SH-SY5Y (cell line): ENCODE measurements at regions not wholly inside any gene's neighbourhood (a gene's known extent, or its start where the extent isn't known, plus 50 kb on each side); places are given as distances from the start of the nearest gene placed in this dataset.

Source experiments
- GATA2 ChIP-seq: IDR thresholded peaks from 2 replicates; pipeline ENCODE4 v1.6.1; 2011; ENCODE audit warnings: mild to moderate bottlenecking, low read depth, low read length
- GATA3 ChIP-seq: IDR thresholded peaks from 2 replicates; pipeline ENCODE4 v1.6.1; 2011; ENCODE audit warnings: low read depth, mild to moderate bottlenecking, low read length, moderate library complexity

DNA sequence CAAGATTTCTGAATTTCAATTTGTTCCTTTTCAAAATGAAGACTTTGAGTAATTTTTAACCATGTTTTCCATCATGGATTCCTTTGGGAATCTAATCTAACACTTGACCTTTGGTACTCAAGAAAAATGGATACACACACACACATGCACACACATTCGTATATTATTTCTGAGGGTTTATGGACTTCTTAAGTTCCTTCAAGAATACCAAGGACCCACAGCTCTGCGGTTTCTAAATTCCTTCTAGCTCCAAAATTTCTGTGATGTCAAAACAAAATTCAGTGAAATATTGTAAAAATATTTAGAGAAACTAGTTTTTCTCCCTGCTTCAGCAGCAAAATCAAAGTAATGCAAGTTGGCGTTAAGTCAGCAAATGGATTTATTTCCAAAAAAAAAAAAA lies 98.3 kb upstream of the FAM13C start:
- TF ChIP-seq GATA2 (no peak), GATA3 (no peak)
